GM12878 (cell line): ENCODE measurements at regions not wholly inside any gene's neighbourhood (a gene's known extent, or its start where the extent isn't known, plus 50 kb on each side); places are given as distances from the start of the nearest gene placed in this dataset.

Experiments used
- ATAC-seq: fragments of 200-7000 bp; cut with Tn5 transposase; 3 replicates; pipeline ENCODE4 v1.9.1; 2020; ENCODE audit warnings: mild to moderate bottlenecking, moderate library complexity
- BruUV-seq: library from RNA; stranded (reverse); fragments of 400-500 nt; replicated peaks from 2 replicates; lab custom pipeline; 2021; lab: Mats Ljungman, UMichigan
- CTCF ChIA-PET: fragments of 300-600 bp; sonication (Branson Sonifier 250); formaldehyde crosslinking; extraction: SDS; loops from one replicate; lab custom pipeline; 2021; ENCODE audit warnings: inconsistent platforms; lab: Yijun Ruan, JAX
- POLR2A ChIA-PET: fragments of 350-600 bp; formaldehyde crosslinking; extraction: SDS; loops from one replicate; lab custom pipeline; 2021; ENCODE audit warnings: inconsistent platforms; lab: Charles Lee
- RAD21 ChIA-PET: fragments of 300-600 bp; sonication (Branson Sonifier 250); formaldehyde crosslinking; loops from one replicate; lab custom pipeline; 2023; ENCODE audit warnings: antibody characterized with exemption; ENCODE audit not compliant: unreplicated experiment; lab: Charles Lee
- SMC1A ChIA-PET: fragments of 300-600 bp; sonication (Branson Sonifier 250); formaldehyde crosslinking; loops from one replicate; lab custom pipeline; 2023; ENCODE audit not compliant: unreplicated experiment, uncharacterized antibody; lab: Charles Lee
- DNase-seq: peaks from one replicate; pipeline ENCODE4 v3.0.0-alpha.2; 2011; ENCODE audit warnings: low read depth, low spot score
- FAIRE-seq: peaks from 3 replicates; lab custom pipeline; 2011; peaks lifted over from hg19 to GRCh38; lab: Jason Lieb, UNC
- H2AFZ ChIP-seq: 2 replicates; pipeline ENCODE4 v1.6.0; 2011; ENCODE audit warnings: low read depth, low read length, control low read depth; ENCODE audit not compliant: control insufficient read depth
- H3K27ac ChIP-seq: 2 replicates; pipeline ENCODE4 v1.5.1; 2011; ENCODE audit warnings: control low read depth; ENCODE audit not compliant: control insufficient read depth, insufficient read depth
- H3K27me3 ChIP-seq, 2 experiments: replicated peaks in 1 of 2; 2 replicates each; pipeline versions ENCODE4 v1.6.0 to v1.6.1; 2011; ENCODE audit warnings: low read length in 1 of 2; ENCODE audit not compliant: control insufficient read depth in 2 of 2, insufficient read depth in 2 of 2
- H3K36me3 ChIP-seq, 2 experiments: 2 replicates each; pipeline ENCODE4 v1.5.1; 2011; ENCODE audit warnings: low read length in 1 of 2; ENCODE audit not compliant: control insufficient read depth in 2 of 2, insufficient read depth in 2 of 2
- H3K4me1 ChIP-seq: 2 replicates; pipeline ENCODE4 v1.6.1; 2011; ENCODE audit warnings: mild to moderate bottlenecking, low read length, moderate library complexity, mixed read lengths; ENCODE audit not compliant: control insufficient read depth, insufficient read depth
- H3K4me2 ChIP-seq: 2 replicates; pipeline ENCODE4 v1.6.0; 2011; ENCODE audit warnings: control low read depth; ENCODE audit not compliant: control insufficient read depth, insufficient read depth
- H3K4me3 ChIP-seq: fragments of 200-600 bp; sonication (generic); 2 replicates; pipeline ENCODE4 v1.5.1; 2016
- H3K79me2 ChIP-seq: 2 replicates; pipeline ENCODE4 v1.6.0; 2011; ENCODE audit warnings: low read length; ENCODE audit not compliant: control insufficient read depth, insufficient read depth
- H3K9ac ChIP-seq: 2 replicates; pipeline ENCODE4 v1.8.0; 2011; ENCODE audit warnings: low read length, control low read depth, mixed read lengths; ENCODE audit not compliant: control insufficient read depth, insufficient read depth
- H3K9me3 ChIP-seq: replicated peaks from 3 replicates; pipeline ENCODE4 v1.5.1; 2011; ENCODE audit warnings: mild to moderate bottlenecking, low read length; ENCODE audit not compliant: control insufficient read depth, insufficient read depth
- H4K20me1 ChIP-seq: 2 replicates; pipeline ENCODE4 v1.6.0; 2011; ENCODE audit not compliant: control insufficient read depth, insufficient read depth
- CHD4 ChIP-seq: fragments of 200-600 bp; sonication (generic); IDR thresholded peaks from 2 replicates; pipeline ENCODE4 v1.6.1; 2016; ENCODE audit warnings: mild to moderate bottlenecking
- TAF1 ChIP-seq: IDR thresholded peaks from 2 replicates; pipeline ENCODE4 v1.6.1; 2011; ENCODE audit warnings: mild to moderate bottlenecking, low read depth, low read length, borderline replicate concordance
- WRNIP1 ChIP-seq: IDR thresholded peaks from 2 replicates; pipeline ENCODE4 v1.6.1; 2011; ENCODE audit warnings: low read depth, low read length, improper control_type of control experiment, borderline replicate concordance
- ZNF24 ChIP-seq: fragments of 450-650 bp; IDR thresholded peaks from 2 replicates; pipeline ENCODE4 v1.6.1; 2017; ENCODE audit warnings: antibody characterized with exemption, mild to moderate bottlenecking
- ZNF274 ChIP-seq: IDR thresholded peaks from one replicate; pipeline ENCODE4 v1.8.0; 2011; ENCODE audit not compliant: insufficient read length, insufficient read depth
- WGBS: methylation state at CpG from one replicate; pipeline ENCODE4 v1.1.6; 2016; ENCODE audit warnings: low lambda C conversion rate; ENCODE audit not compliant: insufficient replicate concordance, insufficient coverage; ENCODE audit errors: missing lambda C conversion rate; 5-methylcytosine and 5-hydroxymethylcytosine counted together
- in situ Hi-C: fragments of 300-500 bp; cut with MboI; formaldehyde crosslinking; loops from 9 replicates; pipeline ENCODE4 v1.14.3; 2018; ENCODE audit warnings: mixed read lengths
- intact Hi-C: fragments of 100-400 bp; cut with micrococcal nuclease; formaldehyde crosslinking; loops from one replicate; pipeline ENCODE4 v1.14.2; 2022; ENCODE audit not compliant: unreplicated experiment
- TF ChIP-seq, protein P1 (sequence below): IDR thresholded peaks from 2 replicates; pipeline ENCODE4 v1.6.1; 2011; ENCODE audit warnings: mild to moderate bottlenecking, low read depth, low read length, moderate library complexity; ENCODE audit not compliant: insufficient replicate concordance
- TF ChIP-seq, protein P2 (sequence below): fragments of 450-650 bp; IDR thresholded peaks from 2 replicates; pipeline ENCODE4 v1.6.1; 2016; ENCODE audit warnings: mild to moderate bottlenecking, moderate library complexity, borderline replicate concordance
- TF ChIP-seq, protein P3 (sequence below): IDR thresholded peaks from 2 replicates; pipeline ENCODE4 v1.6.1; 2012; ENCODE audit warnings: low read depth, low read length, improper control_type of control experiment
- TF ChIP-seq, protein P4 (sequence below): IDR thresholded peaks from 2 replicates; pipeline ENCODE4 v1.6.1; 2012; ENCODE audit warnings: low read depth, low read length, improper control_type of control experiment
- TF ChIP-seq, protein P5 (sequence below): fragments of 450-650 bp; IDR thresholded peaks from 2 replicates; pipeline ENCODE4 v1.6.1; 2016; ENCODE audit warnings: mild to moderate bottlenecking
- TF ChIP-seq, protein P6 (sequence below): fragments of 150-350 bp; IDR thresholded peaks from 2 replicates; pipeline ENCODE4 v1.6.1; 2016; ENCODE audit warnings: low read depth, low read length

DNA sequence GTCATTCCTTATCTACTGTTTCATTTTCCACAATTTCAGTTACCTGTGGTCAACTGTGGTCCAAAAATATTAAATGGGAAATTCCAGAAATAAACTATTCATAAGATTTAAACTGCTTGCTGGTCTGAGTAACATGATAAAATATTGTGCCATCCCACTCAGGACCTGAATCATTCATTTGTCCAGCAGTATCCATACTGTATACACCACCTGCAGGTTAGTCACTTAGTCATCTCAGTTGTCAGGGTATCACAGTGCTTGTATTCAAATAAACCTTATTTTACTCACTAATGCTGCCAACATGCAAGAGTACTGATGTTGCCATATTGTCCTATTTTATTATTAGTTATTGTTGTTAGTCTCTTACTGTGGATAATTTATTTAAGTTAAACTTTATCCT lies 139.7 kb downstream of the FBXO4 start (continued):
- TF ChIP-seq, protein P1, sequence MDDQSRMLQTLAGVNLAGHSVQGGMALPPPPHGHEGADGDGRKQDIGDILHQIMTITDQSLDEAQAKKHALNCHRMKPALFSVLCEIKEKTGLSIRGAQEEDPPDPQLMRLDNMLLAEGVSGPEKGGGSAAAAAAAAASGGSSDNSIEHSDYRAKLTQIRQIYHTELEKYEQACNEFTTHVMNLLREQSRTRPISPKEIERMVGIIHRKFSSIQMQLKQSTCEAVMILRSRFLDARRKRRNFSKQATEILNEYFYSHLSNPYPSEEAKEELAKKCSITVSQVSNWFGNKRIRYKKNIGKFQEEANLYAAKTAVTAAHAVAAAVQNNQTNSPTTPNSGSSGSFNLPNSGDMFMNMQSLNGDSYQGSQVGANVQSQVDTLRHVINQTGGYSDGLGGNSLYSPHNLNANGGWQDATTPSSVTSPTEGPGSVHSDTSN, result no peak
- TF ChIP-seq, protein P2, sequence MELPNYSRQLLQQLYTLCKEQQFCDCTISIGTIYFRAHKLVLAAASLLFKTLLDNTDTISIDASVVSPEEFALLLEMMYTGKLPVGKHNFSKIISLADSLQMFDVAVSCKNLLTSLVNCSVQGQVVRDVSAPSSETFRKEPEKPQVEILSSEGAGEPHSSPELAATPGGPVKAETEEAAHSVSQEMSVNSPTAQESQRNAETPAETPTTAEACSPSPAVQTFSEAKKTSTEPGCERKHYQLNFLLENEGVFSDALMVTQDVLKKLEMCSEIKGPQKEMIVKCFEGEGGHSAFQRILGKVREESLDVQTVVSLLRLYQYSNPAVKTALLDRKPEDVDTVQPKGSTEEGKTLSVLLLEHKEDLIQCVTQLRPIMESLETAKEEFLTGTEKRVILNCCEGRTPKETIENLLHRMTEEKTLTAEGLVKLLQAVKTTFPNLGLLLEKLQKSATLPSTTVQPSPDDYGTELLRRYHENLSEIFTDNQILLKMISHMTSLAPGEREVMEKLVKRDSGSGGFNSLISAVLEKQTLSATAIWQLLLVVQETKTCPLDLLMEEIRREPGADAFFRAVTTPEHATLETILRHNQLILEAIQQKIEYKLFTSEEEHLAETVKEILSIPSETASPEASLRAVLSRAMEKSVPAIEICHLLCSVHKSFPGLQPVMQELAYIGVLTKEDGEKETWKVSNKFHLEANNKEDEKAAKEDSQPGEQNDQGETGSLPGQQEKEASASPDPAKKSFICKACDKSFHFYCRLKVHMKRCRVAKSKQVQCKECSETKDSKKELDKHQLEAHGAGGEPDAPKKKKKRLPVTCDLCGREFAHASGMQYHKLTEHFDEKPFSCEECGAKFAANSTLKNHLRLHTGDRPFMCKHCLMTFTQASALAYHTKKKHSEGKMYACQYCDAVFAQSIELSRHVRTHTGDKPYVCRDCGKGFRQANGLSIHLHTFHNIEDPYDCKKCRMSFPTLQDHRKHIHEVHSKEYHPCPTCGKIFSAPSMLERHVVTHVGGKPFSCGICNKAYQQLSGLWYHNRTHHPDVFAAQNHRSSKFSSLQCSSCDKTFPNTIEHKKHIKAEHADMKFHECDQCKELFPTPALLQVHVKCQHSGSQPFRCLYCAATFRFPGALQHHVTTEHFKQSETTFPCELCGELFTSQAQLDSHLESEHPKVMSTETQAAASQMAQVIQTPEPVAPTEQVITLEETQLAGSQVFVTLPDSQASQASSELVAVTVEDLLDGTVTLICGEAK, result no peak
- TF ChIP-seq CHD4, result no peak

DNA sequence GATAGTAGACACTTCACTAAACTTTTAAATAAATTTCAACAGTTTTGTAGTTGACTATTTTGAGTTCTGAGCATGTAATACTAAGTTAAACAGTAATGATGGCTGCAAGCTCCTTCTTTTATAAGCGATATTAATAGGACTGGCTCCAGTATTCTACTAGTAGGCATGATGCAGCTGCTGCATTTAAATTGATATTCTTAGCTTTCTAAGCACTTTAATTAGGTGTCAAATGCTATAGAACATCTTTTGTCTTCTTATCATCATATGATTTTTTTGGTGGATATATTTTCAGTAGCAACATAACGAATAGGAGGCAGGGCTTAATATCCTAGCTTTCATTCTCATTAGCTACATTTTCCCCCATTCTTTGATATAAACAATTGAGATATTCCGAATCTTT lies 141.1 kb downstream of the FBXO4 start:
- ChIA-PET RAD21 (interaction anchor here (2.4 kb wide), 1 partner anchor 9 kb away, joined by 6 read pairs; no protein-coding TSS in a partner anchor), SMC1A (interaction anchor here (0.6 to 1.7 kb wide), 3 partner anchors 9 to 1337 kb away, joined by 3 to 13 read pairs (median 4); no protein-coding TSS in a partner anchor), POLR2A (no interaction called here), CTCF (interaction anchor here (0.6 to 3.8 kb wide), 5 partner anchors 9 to 210 kb away, joined by 3 to 28 read pairs (median 3); no protein-coding TSS in a partner anchor)
- H3K27ac ChIP-seq, result no peak overlapping the region
- ATAC-seq (no peak), DNase-seq (no peak), FAIRE-seq (no peak)
- no peak overlapping the region for H3K9ac ChIP-seq
- H3K79me2 ChIP-seq, result no peaks in the 10 kb centered on the region
- no peak overlapping the region for H3K4me2 ChIP-seq
- WGBS, result 12% methylated on average over 3 of the region's 3 CpGs
- intact Hi-C loops (no loop called here), in situ Hi-C loops (no loop called here)
- H3K4me3 ChIP-seq, result no peak overlapping the region
- H3K36me3 ChIP-seq, result no peaks in the 10 kb centered on the region
- no peak overlapping the region for H2AFZ ChIP-seq
- no peaks in the 10 kb centered on the region for H3K4me1 ChIP-seq
- H4K20me1 ChIP-seq, result no peaks in the 10 kb centered on the region
- BruUV-seq, result no TSS peak
- no peaks in the 10 kb centered on the region for H3K27me3 ChIP-seq
- H3K9me3 ChIP-seq, result no peaks in the 10 kb centered on the region
- no peak for TF ChIP-seq ZNF24
- TF ChIP-seq, protein P3, sequence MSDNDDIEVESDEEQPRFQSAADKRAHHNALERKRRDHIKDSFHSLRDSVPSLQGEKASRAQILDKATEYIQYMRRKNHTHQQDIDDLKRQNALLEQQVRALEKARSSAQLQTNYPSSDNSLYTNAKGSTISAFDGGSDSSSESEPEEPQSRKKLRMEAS, result no peak
- no peak for TF ChIP-seq WRNIP1
- TF ChIP-seq, protein P4, sequence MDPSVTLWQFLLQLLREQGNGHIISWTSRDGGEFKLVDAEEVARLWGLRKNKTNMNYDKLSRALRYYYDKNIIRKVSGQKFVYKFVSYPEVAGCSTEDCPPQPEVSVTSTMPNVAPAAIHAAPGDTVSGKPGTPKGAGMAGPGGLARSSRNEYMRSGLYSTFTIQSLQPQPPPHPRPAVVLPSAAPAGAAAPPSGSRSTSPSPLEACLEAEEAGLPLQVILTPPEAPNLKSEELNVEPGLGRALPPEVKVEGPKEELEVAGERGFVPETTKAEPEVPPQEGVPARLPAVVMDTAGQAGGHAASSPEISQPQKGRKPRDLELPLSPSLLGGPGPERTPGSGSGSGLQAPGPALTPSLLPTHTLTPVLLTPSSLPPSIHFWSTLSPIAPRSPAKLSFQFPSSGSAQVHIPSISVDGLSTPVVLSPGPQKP, result no peak
- TF ChIP-seq ZNF274, result no peak
- TF ChIP-seq TAF1, result no peak
- TF ChIP-seq, protein P5, sequence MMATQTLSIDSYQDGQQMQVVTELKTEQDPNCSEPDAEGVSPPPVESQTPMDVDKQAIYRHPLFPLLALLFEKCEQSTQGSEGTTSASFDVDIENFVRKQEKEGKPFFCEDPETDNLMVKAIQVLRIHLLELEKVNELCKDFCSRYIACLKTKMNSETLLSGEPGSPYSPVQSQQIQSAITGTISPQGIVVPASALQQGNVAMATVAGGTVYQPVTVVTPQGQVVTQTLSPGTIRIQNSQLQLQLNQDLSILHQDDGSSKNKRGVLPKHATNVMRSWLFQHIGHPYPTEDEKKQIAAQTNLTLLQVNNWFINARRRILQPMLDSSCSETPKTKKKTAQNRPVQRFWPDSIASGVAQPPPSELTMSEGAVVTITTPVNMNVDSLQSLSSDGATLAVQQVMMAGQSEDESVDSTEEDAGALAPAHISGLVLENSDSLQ, result no peak
- TF ChIP-seq, protein P6, sequence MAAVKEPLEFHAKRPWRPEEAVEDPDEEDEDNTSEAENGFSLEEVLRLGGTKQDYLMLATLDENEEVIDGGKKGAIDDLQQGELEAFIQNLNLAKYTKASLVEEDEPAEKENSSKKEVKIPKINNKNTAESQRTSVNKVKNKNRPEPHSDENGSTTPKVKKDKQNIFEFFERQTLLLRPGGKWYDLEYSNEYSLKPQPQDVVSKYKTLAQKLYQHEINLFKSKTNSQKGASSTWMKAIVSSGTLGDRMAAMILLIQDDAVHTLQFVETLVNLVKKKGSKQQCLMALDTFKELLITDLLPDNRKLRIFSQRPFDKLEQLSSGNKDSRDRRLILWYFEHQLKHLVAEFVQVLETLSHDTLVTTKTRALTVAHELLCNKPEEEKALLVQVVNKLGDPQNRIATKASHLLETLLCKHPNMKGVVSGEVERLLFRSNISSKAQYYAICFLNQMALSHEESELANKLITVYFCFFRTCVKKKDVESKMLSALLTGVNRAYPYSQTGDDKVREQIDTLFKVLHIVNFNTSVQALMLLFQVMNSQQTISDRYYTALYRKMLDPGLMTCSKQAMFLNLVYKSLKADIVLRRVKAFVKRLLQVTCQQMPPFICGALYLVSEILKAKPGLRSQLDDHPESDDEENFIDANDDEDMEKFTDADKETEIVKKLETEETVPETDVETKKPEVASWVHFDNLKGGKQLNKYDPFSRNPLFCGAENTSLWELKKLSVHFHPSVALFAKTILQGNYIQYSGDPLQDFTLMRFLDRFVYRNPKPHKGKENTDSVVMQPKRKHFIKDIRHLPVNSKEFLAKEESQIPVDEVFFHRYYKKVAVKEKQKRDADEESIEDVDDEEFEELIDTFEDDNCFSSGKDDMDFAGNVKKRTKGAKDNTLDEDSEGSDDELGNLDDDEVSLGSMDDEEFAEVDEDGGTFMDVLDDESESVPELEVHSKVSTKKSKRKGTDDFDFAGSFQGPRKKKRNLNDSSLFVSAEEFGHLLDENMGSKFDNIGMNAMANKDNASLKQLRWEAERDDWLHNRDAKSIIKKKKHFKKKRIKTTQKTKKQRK, result no peak
